22Rv1 (cell line): ENCODE measurements at regions not wholly inside any gene's neighbourhood (a gene's known extent, or its start where the extent isn't known, plus 50 kb on each side); places are given as distances from the start of the nearest gene placed in this dataset.

ENCODE experiments used
- CTCF ChIP-seq: fragments of 450-650 bp; IDR thresholded peaks from 2 replicates; pipeline ENCODE4 v1.5.1; 2017; ENCODE audit warnings: mild to moderate bottlenecking
- ZFX ChIP-seq: fragments of 450-650 bp; IDR thresholded peaks from 2 replicates; pipeline ENCODE4 v1.6.1; 2017; ENCODE audit warnings: antibody characterized with exemption, borderline replicate concordance

DNA sequence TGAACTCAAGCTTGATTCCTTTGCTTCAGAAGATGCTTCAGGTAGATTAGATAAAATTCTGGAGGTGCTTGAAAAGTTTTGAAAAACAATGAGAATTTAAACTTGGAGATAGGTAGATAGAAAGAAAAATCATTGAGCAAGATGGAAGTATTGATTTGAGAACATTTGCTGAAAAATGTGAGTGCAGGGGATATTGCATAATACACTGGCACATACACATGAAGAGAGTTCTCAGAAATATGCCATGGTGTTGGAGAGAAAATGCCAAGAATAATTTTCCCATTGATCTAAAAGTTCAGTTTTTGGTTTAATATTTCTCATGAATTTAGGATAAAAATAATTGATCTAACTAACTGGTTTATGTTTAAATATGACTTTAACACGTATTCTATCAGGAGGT lies 107.2 kb upstream of the GBE1 start:
- TF ChIP-seq CTCF (no peak), ZFX (no peak)
